ENCODE measurements at regions not wholly inside any gene's neighbourhood (a gene's known extent, or its start where the extent isn't known, plus 50 kb on each side); places are given as distances from the start of the nearest gene placed in this dataset.
"Not testable (repeated sequence)": the region's sequence is repeated elsewhere in the genome, so short reads cannot be mapped to it uniquely, and the experiment has no call there.

DNA sequence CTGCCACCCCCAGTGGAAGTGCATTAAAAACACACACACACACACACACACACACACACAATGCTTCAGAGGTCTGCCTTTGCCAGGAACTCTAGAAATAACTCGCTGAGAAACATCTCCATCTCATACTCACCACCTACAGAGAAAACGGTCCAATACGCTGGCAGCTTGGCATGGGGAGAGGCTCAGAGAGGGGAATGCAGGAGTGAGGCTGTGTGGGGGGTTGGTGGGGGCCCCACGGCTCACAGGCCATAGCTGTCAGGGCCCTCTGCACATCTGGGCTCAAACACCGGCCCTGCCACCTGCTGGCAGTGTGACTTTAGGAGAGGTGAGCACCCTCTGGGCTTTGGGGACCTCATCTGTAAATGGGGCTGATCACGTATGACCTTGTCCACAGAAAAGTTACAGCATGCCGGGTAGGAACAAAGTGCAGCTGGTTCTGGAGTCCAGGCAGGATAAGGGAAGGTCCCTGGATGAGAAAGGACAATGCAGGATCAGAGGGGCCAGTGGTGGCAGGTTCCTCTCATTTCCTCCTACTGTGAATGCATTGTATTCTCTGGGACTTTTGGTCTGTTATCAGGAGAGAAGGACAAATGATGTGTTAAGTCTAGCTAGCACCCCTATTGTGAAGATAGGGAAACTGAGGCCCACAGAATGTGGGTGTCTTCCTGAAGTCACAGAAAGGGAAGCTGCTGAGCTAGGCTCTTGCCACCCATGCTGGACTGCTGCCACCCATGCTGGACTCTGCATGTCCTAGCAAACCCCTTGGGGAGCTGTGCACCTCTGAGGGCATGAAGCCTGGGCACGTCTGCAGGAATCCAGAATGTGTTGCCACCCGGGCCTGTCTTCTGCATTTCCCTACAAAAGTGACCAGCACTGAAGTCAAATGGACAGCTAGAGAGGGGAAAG is 404.6 kb downstream of the RPS24 start:
- DNase-seq (ENCODE audit: low spot score), result no peak

DNA sequence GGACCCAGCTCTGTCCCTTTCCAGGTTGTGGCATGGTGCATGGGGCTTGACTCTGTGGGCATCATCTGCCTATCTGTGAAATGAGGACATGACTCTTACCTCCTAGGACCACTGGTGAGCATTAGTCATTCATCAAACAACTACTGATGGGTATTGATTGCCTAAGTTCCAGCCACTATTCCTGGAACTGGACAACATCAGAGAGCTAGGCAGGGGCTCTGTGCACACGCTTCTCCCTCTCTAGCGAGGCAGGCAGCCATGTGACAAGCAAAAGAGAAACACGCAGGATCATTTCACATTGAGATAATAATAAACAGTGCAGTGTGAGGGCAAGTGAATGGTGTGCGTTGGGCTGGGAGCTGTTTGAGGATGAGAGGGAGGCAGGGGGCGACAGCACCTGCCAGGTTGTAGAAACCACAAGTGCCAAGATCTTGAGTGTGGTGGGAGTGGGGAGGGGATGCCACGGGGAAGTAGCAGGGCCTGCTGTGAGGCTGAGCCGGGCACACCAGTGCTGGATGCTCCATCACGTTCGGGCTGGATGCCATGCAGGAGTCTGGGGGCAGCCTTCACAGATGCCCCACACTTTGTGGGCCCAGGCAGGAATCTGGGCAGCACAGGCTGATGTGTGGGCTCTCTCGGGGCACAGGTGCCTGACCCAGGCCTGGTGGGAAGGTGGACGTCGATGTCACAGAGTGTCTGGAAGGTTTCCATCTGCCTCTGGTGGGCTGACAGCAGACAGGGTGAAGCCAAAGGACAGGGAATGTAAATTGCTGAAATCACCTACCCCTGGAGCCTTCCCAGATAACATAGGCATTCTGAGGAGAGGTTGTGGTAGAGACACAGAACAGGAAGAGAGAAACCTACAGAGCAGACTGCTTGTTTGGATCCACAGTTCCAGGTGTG is 405.5 kb downstream of the RPS24 start:
- no peak for DNase-seq (ENCODE audit: low spot score)

DNA sequence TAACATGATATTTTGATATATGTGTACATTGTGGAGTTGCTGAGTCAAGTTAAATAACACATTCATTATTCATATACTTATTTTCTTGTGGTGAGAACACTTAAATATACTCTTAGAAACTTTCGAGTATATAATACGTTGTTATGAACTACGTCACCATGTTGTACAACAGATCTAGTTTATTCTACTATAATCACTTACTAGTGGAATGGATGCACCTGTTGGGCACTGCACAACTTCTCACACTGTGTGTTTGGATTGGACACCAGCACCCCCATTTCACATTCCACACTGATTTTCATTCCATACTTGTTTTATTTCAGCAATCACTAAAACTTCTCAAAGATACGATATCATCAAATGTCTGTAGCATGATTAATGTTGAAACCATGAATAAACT is 407.3 kb downstream of the RPS24 start:
- no peak for DNase-seq (ENCODE audit: low spot score)

DNA sequence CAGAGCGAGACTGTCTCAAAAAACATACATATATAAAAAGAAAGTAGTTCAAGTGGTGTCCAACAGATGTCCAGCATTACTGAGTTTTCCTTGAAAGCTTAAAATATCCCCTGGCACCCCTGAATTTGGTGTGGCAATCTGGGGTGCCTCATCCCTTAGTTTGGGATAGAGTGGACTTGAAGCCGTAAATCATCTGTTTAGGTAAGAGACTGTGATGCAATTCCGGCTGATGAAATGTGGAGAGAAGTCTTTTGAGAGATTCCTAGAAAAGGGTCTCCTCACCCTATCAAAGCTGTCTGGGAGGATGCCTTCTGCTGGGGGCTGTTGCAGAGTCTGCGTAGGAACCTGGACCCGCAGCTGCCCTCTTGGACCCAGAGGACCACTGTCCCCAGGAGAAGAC is 408.0 kb downstream of the RPS24 start:
- no peak for DNase-seq (ENCODE audit: low spot score)

DNA sequence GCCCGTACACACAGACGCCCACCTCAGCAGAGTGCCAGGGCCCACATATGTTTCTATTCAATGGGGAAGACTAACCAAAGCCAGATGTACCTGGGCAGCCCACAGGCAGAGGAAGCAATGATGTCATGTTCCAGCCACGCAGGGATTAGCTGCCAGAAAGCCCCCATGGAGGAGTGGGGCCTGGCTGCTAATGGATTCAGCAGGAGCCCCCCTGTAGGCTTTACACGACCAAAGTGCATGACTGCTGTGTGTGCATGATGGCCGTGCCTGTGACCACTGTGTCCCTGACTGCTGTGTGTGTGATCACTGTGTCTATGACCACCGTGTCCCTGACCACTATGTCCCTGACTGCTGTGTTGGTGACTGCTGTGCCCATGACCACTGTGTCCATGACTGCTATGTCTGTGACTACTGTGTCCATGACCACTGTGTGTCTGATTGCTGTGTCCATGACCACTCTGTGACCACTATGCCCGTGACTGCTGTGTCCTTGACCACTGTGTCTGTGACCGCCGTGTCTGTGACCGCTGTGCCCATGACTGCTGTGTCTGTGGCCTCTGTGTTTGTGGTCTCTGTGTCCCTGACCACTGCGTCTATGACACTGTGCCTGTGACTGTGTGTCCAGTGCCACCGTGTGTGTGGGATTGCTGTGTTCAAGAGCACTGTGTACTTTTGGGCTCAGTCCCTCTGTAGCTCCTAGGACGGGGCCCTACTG is 409.3 kb downstream of the RPS24 start:
- no peak for DNase-seq (ENCODE audit: low spot score)

DNA sequence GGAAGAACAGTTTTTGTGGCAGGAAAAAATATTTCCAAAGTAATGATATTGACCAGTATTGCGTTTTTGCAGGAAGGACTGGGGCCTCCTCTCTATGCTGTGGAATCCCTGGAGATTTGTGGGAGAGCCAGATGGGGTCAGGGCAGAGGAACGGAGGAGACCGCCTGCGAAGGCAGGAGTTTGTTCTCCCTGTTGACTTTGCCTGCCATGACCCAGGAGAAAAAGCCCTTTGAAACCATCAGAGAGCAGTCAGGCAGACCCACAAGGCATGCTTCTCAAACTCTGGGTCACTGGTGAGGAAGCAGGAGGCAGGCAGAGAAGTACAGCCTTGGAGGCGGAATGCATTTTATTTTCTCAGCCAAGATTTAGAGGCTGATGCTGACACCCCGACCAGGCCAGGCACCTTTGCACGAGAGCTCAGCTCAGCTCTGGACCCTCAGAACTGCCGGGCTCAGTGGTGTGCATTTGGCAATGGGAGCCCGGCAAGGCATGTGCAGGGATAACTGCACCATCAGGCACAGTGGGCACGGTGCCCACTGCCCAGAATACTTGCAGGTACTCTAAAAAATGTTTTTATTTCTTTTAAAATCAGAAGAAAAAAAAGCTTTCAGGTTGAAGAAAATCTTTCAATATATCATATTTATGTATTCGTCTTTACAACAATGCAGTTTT is 410.4 kb downstream of the RPS24 start:
- no peak for DNase-seq (ENCODE audit: low spot score)

DNA sequence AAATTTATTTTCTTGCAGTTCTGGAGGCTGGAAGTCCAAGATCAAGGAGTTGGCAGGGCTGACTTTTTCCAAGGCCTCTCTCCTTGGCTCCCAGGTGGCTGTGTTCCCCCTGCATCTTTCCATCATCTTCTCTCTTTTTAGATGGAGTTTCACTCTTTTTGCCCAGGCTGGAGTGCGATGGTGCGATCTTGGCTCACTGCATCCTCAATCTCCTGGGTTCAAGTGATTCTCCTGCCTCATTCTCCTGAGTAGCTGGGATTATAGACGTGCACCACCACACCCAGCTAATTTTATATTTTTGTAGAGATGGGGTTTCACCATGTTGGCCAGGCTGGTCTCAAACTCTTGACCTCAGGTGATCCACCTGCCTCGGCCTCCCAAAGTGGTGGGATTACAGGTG is 411.1 kb downstream of the RPS24 start:
- not testable (repeated sequence) for DNase-seq (ENCODE audit: low spot score)

DNA sequence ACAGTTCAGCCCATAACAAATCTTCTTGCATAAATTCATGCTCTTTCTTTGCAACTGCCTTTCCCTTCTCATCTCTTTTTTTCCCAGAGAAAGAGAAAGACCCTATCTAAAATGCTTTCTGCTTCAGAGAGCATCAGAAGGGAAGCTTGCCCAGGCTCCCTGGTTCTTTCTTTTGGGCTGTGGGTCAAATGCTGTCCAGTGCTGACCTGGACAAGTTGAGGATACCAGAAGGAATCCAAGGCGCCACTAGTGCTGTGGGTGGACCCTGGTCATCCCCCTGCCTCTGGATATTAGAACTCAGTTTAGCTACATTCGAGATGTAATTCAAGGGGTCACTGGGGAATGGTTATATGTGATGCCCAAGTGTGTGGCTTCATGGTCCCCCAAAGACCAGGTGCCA is 411.6 kb downstream of the RPS24 start:
- DNase-seq (ENCODE audit: low spot score), result no peak

DNA sequence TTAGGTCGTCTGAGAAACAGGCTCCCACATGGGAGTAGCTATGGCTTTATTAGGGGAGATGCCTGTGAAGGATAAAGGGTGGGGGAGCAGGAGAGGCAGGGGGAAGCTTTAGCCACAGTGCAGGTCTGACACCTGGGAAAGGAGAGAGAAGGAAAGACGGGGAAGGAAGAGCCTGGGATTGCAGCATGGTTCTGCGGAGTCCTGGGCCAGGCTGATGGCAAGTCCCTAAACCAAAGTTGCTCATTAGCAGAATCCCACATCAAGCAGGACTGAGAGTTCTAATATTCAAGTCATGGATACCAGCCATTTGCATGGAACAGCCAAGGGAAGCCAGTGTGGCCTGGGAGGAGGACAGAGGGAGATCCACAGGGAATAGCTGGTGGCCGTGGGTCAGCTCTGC is 414.8 kb downstream of the RPS24 start:
- no peak for DNase-seq (ENCODE audit: low spot score)

DNA sequence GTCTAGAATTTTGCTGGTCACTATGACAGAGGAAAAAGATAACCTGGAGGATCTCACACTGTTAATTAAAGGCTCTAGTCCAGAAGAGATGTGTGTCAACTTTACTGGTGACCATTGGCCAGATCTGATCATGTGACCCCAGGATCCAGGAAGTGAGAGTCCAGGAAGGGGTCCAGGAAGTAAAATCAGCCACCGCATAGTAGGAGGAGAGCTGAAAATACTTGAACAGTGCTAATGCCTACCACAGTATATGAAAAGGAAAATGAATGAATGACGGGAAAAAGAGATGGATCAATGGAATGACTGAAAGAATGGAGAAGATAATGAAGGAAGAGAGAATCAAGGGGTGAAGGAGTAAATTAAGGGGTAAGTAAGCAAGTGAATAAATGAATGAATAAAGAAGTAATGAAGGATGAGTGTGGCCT is 415.3 kb downstream of the RPS24 start:
- no peak for DNase-seq (ENCODE audit: low spot score)

DNA sequence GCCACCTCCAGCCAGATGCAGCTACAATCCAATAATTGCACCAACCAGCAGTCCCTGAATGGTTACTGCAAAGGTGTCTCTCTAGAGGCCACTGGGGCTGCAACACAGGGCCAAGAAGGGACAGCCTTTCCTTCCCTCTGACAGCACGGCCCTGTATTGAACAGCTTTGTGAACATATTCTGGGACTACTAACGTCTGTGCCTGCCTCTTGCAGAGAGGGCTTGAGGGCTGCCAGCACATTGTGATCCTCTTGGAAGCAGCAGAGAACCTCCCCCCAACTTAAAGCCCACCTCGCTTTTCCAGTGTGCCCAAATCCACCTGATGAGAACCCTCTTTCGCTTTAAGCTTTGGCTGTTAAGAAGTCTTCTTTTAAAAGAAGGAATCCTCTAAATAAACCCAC is 415.9 kb downstream of the RPS24 start:
- no peak for DNase-seq (ENCODE audit: low spot score)

DNA sequence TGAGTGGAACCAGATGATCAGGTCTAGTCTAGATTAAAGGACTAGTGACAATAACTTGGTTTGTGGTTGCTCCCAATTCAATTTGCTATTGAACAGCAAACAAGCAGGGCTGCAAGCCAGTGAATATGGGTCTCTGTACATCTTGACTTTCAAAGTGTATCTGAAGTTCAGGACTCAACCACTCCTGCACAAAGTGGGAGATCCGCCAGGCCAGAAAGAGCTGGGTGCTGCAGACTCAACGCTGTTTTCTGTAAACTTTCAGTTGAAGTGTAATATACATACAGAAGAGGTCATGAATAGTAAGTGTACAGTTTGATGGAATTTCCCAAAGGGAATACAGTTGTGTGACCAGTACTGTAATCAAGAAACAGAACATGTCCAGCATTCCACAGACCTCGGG is 416.6 kb downstream of the RPS24 start:
- DNase-seq (ENCODE audit: low spot score), result no peak

DNA sequence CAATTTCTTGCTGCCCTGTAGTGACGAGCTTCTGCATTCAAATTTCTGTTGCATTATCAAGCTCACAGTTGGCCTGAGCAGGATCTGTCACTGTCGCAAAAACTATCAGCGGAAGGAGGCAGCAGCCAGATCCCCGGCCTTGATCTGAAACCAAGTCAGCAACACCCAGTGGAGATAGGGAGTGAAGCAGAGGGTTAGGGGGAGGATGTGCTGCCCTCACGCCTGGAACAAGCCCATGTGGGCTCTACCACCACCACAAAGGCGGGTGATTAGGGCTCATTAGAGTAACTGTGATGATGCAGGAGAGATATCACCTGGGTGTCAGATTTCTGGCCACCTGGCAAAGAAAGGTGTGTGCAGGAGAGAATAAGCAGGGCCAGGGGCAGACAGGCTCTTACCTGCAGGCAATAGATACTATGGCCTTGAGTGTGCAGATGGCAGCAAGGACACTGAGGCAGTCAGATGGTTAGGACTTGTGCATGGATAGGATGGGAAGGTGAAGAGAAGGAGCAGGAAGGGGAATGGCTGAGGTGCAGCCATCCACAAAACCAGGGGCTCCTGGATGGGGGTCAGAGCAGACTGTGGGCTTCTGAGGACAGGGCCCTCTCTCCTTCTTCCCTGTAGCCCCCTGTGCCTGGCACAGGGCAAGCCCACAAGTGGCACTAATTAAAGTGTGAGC is 417.3 kb downstream of the RPS24 start:
- no peak for DNase-seq (ENCODE audit: low spot score)

DNA sequence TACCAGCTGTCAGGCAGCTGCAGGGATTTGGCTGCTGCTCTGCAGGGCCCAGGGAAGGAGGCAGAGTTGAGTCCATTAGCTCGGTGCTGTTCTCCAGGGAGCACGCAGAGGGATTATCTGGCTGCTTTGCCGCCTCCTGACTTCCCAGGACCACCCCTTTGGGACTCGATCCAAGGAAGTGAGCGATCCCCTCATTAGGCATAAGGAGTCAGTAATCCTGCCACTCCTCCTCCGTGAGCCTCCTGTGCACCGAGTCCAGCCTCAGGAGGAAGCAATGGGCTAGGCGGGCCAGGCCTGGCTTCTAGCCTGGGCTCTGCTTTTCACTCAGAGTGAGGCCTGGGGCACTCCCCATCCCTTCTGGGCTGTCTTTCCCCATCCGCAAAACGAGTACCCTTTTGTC is 417.9 kb downstream of the RPS24 start:
- no peak for DNase-seq (ENCODE audit: low spot score)

DNA sequence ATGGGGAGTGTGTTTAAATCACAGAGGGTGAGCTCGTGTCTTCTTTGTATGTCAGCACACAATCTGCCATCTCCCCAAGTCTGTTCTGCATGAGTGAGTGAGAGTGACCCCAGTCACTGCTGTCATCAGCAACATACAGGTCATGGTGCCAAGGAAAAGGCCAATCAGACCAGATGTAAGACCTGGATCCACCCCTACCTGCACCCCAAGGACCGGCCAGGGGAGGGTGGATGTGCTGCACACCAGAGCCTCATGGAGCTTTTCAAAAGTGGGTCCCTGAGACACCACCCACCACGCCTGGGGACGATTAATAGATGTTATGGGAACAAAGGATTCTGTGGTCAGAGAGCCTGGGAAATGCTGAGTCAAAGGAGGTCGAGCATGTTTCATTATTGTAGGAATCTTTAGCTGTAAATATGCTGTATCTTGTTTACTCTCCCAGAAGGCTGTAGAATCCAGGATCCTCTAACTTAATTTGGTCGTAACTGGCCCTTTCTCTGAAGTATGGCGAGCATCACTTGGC is 420.5 kb downstream of the RPS24 start:
- DNase-seq (ENCODE audit: low spot score), result no peak

DNA sequence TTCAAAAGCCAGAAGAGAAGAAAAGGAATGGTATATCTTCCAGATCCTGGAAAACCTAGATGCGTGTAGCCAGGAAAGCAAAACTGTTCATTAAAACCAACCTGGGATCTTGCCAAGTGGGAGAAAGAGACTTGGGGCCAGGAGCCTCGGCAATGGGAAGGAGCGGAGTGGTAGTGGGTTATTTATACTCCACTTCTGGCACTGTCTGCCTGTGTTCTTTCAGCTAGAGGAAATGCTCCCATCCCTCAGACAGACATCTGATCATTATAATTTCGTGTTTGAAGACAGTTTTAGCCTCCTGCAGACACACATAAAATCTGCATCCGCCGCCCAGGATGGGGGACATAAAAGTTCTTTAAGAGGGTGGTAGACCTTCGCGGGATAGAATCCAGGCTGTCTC is 421.6 kb downstream of the RPS24 start:
- DNase-seq (ENCODE audit: low spot score), result no peak

DNA sequence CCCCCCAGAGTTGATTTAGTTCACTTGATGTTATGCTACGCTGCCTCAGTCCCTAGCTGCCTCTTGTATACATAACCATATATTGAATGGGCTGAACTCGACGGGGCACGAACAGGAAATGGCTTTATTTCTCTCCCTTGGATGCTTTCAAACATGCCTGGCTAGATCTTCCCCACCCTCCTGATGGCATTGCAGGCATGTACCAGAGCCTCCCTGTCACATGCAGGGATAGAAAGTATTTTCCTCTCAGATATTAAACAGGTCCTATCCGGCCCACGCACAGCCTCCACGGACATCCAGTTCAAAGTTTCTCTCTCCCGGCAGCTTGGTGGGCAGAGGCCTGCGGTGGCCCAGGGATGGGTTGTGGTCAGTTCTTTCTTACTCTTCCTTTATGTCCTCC is 422.1 kb downstream of the RPS24 start:
- DNase-seq (ENCODE audit: low spot score), result no peak

DNA sequence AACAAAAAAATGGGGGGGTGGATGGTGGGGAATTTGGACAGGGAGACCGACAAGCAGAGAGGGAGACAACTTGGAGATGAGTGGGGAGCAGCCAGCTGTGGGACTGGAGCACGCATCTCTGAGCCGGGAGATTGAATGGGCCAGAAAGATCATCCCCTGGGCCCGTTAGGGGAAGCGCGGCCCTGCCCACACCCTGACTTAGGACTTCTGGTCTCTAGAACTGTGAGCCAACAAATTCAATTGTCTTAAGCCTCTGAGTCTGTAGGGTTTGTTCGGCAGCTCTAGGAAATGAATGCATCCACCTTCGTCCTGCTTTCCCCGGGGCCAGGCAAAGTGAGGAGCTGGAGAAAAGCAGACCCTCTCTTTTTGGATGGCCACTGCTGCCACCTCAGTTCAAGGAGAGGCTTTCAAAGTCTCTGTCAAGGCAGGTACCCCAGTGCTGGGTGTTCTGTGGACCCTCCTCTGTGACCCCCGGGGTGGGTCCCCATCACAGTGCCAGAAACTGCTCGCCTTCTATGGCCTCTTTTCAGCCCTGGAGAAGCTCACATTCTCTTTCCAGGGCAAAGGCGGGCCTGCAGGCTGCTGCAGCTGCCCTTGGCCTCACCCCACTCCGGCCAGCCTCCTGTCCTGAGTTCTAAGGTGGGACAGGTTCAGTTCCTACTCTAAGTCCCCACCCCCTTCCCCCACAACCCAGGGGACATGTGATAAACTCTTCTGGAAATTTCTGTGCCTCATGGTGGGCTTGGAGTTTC is 423.2 kb downstream of the RPS24 start:
- DNase-seq (ENCODE audit: low spot score), result no peak

DNA sequence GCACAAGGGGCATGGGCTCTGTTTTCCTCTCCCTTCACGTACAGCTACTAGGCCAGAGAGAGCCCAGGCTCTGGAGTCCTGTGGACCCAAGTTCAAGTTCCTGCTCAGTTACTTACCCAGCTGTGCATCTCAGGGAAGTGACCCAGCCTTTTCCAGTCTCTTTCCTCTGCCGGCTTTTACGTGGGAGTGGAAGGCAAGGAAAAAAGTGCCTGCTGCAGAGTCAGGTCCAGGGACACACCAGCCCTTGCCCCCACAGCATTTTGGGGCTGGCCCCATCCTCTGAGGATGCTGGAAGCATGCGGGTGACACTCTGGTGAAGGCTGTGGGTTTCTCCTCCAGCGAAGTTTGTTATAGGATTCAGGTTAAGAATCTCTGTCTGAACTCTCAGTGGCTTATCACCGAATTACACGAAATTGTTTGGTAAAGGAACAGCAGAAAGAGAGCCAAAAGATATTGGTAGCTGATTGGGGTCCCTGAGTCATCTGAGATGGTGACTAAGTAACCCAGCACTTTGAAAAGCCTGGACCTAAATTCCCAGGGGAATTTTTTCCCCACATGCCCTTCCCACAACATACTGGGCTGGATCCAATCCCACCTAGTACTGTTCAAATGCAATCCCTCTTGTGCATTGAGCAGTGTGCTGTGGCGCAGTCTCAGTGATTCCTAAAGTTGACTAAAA is 424.3 kb downstream of the RPS24 start:
- DNase-seq (ENCODE audit: low spot score), result no peak
